ENCODE measurements at regions not wholly inside any gene's neighbourhood (a gene's known extent, or its start where the extent isn't known, plus 50 kb on each side); places are given as distances from the start of the nearest gene placed in this dataset.
"Not testable (repeated sequence)": the region's sequence is repeated elsewhere in the genome, so short reads cannot be mapped to it uniquely, and the experiment has no call there.

- DNase-seq (ENCODE audit: low read depth): no peak
Measured at GRCh38 chr2:173734797-173735196, 230.4 kb downstream of the SP3 start.

- not testable (repeated sequence) for DNase-seq (ENCODE audit: low read depth)
Measured at GRCh38 chr2:173737954-173738575, 227.1 kb downstream of the SP3 start.

GRCh38 chr2:173739006-173739405 lies 226.2 kb downstream of the SP3 start:
- no peak for DNase-seq (ENCODE audit: low read depth)

GRCh38 chr2:173740639-173741038 lies 224.5 kb downstream of the SP3 start:
- no peak for DNase-seq (ENCODE audit: low read depth)

GRCh38 chr2:173741759-173742158 lies 223.4 kb downstream of the SP3 start:
- no peak for DNase-seq (ENCODE audit: low read depth)

GRCh38 chr2:173747035-173747434 lies 218.1 kb downstream of the SP3 start:
- no peak for DNase-seq (ENCODE audit: low read depth)

- no peak for DNase-seq (ENCODE audit: low read depth)
Measured at GRCh38 chr2:173749315-173749714, 215.9 kb downstream of the SP3 start.

GRCh38 chr2:173750353-173750801 lies 214.8 kb downstream of the SP3 start:
- no peak for DNase-seq (ENCODE audit: low read depth)

- DNase-seq (ENCODE audit: low read depth): no peak
Measured at GRCh38 chr2:173750831-173751230, 214.3 kb downstream of the SP3 start.

- no peak for DNase-seq (ENCODE audit: low read depth)
Measured at GRCh38 chr2:173751245-173751975, 213.8 kb downstream of the SP3 start.

GRCh38 chr2:173752152-173752551 lies 213.0 kb downstream of the SP3 start:
- no peak for DNase-seq (ENCODE audit: low read depth)

GRCh38 chr2:173753441-173753840 lies 211.7 kb downstream of the SP3 start:
- no peak for DNase-seq (ENCODE audit: low read depth)

- DNase-seq (ENCODE audit: low read depth): no peak
Measured at GRCh38 chr2:173754165-173754564, 211.0 kb downstream of the SP3 start.

GRCh38 chr2:173754837-173755236 lies 210.3 kb downstream of the SP3 start:
- DNase-seq (ENCODE audit: low read depth): no peak

- no peak for DNase-seq (ENCODE audit: low read depth)
Measured at GRCh38 chr2:173755798-173756197, 209.4 kb downstream of the SP3 start.

GRCh38 chr2:173759959-173760358 lies 205.2 kb downstream of the SP3 start:
- DNase-seq (ENCODE audit: low read depth): no peak

- DNase-seq (ENCODE audit: low read depth): no peak
Measured at GRCh38 chr2:173760553-173760952, 204.6 kb downstream of the SP3 start.

- DNase-seq (ENCODE audit: low read depth): no peak
Measured at GRCh38 chr2:173761603-173762119, 203.5 kb downstream of the SP3 start.

- no peak for DNase-seq (ENCODE audit: low read depth)
Measured at GRCh38 chr2:173762221-173762620, 203.0 kb downstream of the SP3 start.

GRCh38 chr2:173762864-173763263 lies 202.3 kb downstream of the SP3 start:
- DNase-seq (ENCODE audit: low read depth): no peak

GRCh38 chr2:173763641-173764040 lies 201.5 kb downstream of the SP3 start:
- DNase-seq (ENCODE audit: low read depth): no peak

GRCh38 chr2:173764094-173764493 lies 201.1 kb downstream of the SP3 start:
- no peak for DNase-seq (ENCODE audit: low read depth)

- DNase-seq (ENCODE audit: low read depth): no peak
Measured at GRCh38 chr2:173766537-173767289, 198.5 kb downstream of the SP3 start.
